Activated CD4-positive, alpha-beta T cell treated with anti-CD3 and anti-CD28 coated beads, Interleukin-2, amount 50 U/mL, for 4 hours (primary cell): ENCODE measurements at regions not wholly inside any gene's neighbourhood (a gene's known extent, or its start where the extent isn't known, plus 50 kb on each side); places are given as distances from the start of the nearest gene placed in this dataset.
"Not testable (repeated sequence)": the region's sequence is repeated elsewhere in the genome, so short reads cannot be mapped to it uniquely, and the experiment has no call there.

Source experiments
- DNase-seq, 2 experiments: peaks; one replicate each; pipeline ENCODE4 v3.0.0-alpha.2; 2020

DNA sequence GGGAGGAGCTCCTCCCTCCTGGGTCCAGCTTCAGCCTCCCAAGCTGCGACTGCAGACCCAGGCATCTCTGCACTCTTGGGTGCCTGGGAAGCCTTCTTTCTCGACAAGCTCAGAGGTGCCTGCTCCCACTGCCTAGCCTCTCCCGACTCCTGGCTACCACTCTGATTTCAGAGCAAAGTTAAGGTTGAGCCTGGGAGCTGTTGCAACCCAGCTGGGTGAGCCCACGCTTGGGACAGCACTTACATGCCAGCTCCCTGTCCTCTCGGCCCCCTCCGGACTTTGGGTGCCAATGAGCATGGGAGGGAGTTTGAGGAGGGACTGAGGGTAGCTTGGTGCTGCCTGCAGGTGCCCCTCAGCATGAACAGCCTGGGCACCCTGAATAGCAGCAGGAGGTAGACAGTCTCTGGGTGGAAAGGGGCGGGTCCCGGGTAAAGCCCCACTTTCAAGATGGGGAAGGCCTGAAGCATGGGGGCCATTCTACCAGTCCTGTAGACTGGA, 1383.4 kb upstream of the PCDH20 start:
- no peak for DNase-seq

DNA sequence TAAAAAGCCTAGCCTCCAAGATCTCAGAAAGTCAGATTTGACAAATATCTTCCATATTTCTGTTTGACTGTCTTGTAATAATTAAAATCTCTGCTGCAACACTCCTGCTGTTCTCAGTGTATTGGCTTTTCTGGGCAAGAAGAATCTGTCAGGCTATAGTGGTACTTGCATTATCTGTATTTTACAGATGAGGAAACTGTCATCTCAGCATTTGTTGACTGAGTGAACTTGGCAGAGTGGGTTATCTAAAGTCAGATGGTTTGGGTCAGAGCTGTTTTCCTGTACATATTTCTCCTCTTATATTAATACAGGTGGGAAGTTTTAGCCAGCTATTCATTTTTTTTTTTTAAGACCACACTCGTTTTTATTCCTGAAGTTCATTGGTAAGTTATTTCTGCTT, 1378.2 kb upstream of the PCDH20 start:
- DNase-seq, result no peak

DNA sequence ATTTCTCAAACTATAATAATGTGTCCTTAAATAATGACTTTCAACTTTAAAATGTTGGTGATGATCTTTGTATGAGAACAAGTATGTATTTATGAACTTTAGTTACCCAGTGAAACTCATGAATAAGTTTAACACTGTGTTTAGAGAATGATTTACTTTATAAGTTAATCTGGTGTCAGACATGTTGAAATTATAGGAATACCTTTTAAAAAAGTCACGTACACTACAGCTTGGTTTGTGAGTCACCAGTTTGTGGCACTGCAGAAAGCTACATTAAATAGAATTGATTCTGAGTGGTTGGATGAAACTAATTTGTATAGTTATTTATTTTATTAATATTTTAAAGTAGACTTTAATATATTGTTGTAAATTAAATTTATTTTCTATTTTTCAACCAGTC, 1366.2 kb upstream of the PCDH20 start:
- DNase-seq, result no peak

DNA sequence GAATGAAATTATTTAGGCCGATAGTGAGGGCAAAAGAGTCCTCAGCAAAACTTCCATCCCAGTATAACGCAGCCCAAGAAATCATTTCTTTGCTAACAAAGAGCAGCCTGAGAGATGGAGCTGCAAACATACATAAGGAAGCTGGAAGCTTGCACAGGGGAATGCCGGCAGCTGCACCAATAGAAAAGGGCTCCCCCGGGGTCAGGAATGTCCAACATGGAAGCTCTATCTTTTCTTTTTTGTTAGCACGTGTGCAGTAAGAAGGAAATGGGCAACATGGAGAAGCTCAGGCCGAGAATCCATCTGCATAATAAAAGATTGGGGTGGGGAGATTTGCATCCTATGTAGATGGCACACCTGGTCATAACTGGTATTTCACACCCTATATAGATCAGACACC, 1363.5 kb upstream of the PCDH20 start:
- DNase-seq, result no peak

DNA sequence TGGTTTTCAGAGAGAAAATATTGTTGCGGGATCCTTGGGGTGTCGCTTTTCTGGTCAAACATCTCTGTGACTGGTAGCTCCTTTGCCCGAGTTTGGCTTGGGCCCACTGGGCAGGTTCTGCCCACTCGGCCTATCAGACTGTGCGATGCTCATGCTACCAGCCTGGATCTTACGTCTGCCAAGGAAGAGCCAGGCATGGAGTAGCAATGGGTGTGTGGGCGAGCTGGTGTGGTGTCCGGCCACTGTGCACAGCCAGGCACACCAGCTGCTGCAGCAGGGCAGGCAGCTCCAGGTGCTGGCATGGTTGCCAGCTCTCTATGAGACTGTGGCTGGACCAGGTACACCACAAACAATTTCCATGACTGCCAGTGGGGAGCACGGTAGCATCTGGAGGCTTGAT, 1351.8 kb upstream of the PCDH20 start:
- DNase-seq, result no peak

DNA sequence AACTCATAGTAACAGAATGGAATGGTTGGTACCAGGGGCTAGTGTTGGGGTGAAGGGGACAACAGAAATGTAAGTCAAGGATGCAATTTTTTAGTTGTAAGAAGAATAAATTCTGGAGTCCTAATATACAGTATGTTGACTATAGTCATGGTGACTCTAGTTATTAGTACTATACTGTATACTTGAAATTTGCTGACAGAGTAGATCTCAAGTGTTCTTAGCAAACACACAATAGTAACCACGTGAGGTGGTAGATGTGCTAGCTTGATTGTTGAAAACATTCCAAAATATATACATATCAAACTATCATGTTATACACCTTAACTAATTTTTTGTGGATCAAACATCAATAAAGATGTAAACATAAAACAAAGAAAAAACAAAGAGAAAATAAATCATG, 1345.1 kb upstream of the PCDH20 start:
- DNase-seq, result no peak

DNA sequence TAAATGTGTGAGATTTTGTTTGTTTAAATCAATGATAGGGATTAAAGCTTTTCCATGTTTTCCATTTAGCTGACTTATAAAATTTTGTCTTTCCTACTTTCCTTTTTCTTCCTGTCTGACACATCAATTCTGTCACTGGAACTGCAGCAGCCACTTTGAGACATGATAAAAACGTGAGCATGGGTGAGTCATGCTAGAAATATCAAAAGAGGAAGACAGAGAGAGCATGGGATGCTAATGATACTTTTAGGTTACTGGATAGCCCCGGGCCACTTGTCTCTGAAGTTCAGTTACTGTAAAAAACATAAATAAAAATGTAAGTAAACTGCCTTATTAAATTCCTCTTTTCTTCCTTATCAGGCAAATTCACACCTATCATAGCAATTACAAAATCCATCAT, 1332.0 kb upstream of the PCDH20 start:
- no peak for DNase-seq

DNA sequence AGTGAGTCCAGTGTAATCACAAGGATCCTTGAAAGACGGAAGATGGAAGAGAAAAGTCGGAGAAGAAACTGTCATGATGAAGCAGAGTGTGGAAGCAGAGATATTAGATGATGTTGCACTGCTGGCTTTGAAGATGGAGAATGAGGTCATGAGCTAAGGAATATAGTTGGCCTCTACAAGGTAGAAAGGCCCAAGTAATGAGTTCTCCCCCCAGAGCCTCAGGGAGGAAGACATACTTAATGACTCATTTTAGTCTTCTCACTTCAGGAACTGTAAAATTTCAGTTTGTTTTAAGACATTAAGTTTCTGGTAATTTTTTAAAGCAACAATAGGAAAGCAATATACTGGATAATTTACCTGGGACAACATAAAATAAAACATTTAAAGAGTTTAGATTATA, 1331.5 kb upstream of the PCDH20 start:
- DNase-seq, result no peak

DNA sequence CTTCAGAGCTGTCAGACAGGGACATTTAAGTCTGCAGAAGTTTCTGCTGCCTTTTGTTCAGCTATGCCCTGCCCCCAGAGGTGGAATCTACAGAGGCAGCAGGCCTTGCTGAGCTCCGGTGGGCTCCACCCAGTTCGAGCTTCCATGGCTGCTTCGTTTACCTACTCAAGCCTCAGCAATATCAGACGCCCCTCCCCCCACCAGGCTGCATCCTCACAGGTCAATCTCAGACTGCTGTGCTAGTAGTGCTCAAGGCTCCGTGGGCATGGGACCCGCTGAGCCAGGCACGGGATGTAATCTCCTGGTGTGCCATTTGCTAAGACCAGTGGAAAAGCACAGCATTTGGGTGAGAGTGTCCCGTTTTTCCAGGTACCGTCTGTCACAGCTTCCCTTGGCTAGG, 1314.1 kb upstream of the PCDH20 start:
- DNase-seq, result not testable (repeated sequence)

DNA sequence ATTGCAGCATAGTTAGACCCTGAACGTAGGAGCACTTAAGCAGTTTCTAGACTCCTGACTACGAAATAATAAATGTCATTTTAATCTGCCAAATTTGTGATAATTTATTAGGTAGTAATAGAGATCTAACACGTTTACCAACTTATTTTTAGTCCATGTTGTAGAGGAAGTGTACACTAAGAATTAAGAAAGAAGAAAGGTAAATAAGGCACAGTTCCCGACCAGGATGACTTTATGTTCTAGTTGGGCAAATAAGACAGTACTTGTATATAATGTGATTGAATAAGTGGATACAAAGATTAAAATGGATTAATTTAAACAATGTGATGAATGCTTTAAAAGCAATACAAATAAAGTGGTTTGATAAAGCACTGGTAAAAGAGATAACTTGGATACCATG, 1306.2 kb upstream of the PCDH20 start:
- DNase-seq, result no peak

DNA sequence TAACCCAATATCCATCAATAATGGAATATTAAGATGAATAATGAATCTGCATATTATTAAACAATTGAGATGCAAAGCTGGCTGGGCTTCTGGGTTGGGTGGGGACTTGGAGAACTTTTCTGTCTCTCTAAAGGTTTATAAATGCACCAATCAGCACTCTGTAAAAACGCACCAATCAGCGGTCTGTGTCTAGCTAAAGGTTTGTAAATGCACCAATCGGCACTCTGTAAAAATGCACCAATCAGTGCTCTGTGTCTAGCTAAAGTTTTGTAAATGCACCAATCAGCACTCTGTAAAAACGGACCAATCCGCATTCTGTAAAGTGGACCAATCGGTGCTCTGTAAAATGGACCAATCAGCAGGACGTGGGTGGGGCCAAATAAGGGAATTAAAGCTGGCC, 1296.3 kb upstream of the PCDH20 start:
- DNase-seq, result not testable (repeated sequence)

DNA sequence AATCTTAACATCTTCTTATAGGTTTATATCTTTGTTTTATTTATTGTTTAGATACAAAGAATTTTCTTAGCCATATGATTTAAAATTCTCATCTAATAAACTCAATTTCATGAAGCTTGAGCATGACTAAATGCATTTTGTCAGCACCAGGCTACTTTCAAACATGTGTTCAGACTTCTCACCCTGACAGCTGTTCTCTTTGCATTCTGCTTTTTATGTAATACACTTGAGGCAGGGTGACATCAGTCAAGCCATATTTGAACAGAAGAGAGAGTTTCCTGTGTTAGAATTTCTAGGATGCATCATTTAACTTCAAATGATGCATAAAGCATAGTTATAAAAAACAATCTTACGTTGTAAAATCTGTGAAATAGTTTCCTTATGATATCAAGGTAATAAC, 1295.1 kb upstream of the PCDH20 start:
- no peak for DNase-seq

DNA sequence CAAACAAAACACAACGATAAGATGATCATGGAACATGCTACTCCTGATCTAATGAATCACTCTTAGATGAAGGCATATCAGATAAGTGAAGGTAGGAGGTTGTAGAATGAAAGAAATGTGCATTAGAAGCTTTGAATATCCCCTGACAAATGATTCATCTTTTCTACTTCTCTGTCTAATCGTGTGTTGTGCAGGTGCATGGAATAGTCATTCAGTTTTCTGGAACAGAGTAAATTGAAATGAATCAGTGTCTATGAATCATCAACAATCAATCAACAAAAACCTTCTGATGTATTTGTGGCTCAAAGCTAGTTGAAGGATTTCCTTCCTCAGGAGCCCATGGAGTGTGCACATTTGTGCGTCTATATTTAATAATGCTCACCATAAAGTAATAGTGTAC, 1290.4 kb upstream of the PCDH20 start:
- DNase-seq, result no peak

DNA sequence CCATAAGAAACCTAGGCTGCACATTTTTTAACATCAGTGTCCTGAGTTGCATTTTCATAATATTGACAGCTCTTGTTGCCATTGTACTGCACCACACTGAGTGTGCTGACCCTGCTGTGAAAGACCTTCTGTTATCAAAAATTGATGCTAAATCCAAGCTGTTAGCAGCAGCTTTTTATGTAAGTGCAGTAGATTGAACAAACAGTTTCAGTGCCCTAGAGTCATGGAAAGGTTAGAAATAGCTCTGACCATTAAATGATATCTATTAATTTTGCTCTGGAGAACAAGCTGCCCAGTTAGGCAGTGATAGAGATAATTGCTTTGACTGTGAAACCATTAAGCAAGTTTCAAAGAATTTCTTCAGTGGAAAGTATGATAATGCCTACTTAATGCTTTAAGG, 1289.2 kb upstream of the PCDH20 start:
- no peak for DNase-seq

DNA sequence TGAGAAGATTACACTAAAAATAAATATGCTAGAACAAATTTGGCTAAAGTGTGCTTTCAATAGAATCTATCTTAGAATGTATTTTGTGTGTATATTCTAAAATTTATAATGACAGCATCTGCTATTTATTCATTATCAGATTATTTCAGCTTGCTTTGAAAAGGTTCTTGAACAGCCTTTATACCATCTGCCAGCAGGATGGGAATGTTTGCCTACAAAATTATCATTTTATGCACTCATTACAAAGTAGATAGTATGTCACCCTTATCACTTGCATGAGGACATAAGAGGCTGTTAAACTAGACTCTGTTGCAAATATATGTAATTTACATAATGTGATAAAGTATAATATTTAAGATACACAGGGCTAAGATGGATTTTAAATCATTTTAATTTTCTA, 1286.9 kb upstream of the PCDH20 start:
- DNase-seq, result no peak

DNA sequence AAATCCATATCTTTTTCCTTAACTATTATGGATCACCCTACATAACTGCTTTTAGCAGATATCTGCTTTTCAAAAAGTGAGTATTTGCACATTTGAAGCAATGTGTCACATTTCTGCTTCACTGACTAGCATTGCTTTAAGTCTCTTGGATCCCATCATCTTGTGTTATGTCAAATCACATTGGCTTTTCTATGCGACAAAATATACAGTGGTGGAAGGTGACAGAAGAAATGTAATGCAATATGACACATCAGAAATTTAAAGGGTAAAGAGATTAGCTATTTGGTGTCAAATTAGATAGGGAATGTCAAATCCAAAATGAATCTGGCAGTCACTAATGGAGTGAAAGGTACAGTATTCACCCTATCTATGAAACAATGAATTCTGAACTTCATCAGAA, 1282.1 kb upstream of the PCDH20 start:
- no peak for DNase-seq

DNA sequence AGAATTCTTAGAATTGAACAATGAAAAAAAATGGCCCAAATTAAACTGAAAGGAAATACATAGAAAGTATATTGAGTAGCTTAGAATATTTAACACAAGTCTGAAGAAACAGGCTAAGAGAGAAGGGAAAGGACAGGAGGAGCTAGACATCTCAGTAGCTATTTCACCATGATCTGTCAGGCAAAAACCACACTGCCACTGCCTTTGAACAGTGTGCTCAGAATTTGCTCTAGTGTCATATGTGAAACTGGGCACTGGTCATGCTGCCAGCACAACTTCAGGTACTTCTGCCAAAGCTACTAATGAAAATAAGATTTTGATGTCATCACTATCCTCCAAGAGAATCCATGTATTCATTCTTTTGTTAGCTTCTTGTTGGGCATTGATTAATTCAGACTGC, 1280.8 kb upstream of the PCDH20 start:
- no peak for DNase-seq

DNA sequence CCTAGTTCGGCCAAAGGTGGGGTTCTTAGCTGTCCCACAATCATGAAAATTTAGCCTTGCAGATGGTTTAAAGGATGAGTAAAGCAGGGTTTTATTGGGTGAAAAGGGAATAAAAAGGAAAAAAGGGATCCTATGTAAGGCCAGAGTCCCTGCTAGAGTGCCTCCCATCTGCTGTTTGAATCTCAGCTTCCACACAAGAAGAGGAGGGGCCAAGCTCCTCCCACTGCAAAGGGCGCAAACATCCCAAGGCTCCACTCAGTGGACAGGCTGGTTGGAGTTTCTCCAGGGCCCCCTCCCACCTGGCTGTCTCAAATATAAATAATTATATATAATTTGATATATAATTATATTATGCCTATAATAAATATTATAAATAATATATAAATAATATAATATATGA, 1272.1 kb upstream of the PCDH20 start:
- DNase-seq, result no peak

DNA sequence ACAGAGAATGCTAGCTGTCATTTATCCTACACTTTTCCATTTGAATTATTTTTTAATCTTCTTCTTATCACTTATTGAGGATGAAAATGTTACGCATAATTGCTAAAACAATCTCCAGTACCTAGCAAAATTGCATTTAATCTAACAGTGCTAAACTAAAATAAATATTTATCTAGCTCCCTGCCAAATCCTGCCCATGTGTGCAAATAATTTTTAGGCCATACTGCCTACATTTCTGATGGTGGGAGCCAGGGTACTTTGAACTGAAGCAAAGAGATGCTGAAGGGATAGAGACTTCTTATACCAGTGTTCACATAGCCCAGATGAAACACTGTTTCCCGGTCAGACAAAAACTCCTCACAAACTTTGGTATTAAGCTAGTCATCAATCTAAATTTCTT, 1268.7 kb upstream of the PCDH20 start:
- DNase-seq, result no peak

DNA sequence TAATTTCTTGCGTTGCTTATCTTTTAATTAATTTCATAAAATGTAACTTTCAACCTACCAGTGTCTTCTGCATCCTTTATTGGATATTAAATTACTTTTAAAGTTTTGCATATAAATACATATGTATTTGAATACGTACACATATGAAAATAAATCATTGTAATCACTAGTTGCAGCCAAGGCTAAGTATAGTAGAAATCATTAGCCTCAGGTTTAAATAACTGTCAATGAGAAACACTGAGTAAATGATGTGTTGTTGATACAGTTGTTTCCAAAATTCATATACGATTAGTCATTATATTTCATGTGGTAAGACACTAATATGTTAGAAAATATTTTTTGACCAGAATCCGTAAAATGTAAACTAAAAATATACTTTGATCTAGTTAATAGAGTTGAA, 1267.1 kb upstream of the PCDH20 start:
- DNase-seq, result no peak

DNA sequence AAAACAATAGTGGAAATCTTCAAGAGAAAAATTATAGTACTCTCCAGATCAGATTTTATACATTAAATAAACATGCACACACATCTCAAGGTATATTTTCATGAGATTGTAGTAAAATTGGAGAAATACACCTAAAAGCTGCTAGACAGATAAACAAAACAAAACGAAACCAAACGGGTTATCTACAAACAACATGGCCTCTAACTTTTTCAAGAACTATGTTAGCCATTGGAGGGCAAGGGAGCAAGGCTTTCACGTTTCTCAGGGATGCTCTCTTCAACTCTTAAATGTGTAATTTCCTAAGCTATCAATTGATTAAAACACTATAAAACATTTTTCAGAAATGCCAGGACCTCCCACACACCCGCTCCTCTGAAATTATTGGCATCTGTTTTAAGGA, 1262.4 kb upstream of the PCDH20 start:
- DNase-seq, result no peak

DNA sequence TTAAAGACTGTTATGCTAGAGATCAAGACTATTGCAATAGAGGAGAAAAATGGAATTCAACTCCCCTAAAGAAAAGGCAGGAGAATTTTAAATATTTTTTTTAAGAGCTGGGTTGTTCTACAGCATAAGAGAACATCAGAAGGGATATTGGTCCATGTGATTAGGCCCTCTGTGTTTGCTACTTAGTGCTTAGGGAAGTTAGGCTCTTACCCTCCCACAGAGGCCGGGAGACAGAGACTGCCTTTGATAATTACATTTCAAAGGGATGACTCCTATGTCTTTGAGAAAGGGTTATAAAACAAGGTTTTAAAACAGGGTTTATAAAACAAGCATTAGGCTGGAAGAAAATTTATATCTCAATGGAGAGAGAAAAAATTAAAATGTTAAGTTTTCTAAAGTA, 1248.1 kb upstream of the PCDH20 start:
- DNase-seq, result no peak

DNA sequence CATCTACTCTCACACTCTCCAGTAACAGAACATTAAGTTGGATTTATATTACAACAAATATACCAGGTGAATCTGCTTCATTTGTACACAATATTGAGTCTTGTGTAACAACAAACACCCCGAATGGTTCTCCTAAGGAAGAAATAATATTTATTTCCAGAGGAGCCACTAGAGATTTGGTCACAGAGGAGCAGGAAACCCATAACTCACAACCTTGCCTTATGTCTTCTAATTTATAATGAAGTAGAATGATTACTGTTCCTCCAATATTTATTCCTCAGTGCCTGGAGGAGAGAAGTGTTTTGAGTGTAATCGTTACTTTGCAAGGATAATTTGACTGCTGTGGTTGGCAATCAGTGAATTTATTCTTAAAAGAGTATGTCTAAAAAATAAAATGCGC, 1243.7 kb upstream of the PCDH20 start:
- DNase-seq, result no peak

DNA sequence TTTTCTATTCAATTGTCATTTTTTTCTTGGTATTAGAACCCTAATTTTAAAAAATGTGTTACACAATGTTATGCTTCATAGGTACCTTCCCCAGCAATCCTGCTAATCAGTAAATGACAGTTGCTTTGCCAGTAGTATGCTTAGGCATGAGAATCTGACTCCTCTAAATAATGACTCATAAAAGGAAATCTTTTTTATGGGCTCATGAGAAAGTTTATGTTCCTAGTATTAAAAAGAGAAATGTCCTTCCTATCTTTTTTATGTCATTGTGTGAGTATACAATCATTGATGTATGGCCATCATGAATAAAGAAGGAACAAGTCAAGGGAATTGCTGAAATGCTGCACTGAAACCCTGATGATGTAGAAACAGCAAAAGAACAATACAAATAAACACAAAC, 1237.7 kb upstream of the PCDH20 start:
- DNase-seq, result no peak

DNA sequence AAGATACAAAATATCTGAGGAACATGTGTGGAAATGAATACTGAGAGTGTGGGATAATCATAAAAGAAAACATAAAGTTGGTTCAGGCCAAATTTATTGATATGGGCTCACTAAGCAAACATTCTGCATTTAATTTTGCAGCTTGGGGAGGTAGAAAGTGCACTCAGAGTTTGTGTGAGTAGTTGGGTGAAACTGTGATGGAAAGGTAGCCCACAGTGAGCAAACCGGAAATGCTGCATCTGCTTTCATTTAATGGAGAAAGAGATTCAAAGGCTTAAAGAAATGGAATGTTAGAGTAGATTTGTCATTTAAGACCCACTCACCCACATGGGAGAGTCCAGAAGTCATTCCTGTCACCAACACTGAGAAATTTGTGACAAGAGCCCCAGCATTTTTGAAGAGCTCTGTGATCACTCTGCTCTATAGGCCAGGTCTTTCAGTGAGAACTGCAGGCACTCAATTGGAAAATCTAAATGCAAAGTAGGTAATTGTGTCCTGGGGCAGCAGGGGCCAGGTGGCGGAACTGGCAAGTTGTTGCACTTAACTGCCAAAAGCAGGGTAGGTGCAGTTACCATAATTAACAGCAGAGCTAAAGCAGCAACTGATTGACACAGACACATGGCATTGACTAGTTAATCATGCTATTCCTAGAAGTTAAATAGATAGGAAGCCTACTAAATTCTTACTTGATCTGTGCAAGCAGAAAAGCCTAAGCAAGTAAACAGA, 1228.3 kb upstream of the PCDH20 start:
- no peak for DNase-seq
